Skeletal muscle cell (primary cell): ENCODE measurements at regions not wholly inside any gene's neighbourhood (a gene's known extent, or its start where the extent isn't known, plus 50 kb on each side); places are given as distances from the start of the nearest gene placed in this dataset.
"Not testable (repeated sequence)": the region's sequence is repeated elsewhere in the genome, so short reads cannot be mapped to it uniquely, and the experiment has no call there.

ENCODE experiments used
- DNase-seq: peaks from one replicate; pipeline ENCODE4 v3.0.0-alpha.2; 2010; ENCODE audit warnings: low read depth
- H3K4me3 ChIP-seq: 2 replicates; pipeline ENCODE4 v1.5.1; 2011; ENCODE audit warnings: low read depth, mild to moderate bottlenecking, control low read depth, low read length, moderate library complexity

DNA sequence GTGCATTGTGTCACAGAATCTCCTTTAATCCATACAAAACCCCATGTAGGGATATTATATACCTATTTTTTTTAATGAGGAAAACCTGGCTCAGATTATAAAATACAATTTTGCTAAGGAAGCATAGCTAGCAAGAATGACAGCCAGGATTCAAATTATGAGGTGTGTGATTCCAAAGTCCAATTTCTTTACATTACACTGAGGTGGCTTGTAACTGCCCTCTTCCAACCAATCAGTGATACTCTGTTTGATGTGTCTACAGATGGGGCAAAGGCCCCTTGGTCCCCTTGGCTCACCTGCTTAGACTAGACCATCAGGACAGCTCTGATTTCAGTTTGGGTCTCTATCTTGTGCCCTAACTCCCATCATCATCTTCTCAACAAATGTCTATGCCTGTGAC lies 120.3 kb upstream of the ADAMTS9 start:
- no peak for DNase-seq
- H3K4me3 ChIP-seq: no peak overlapping the region

DNA sequence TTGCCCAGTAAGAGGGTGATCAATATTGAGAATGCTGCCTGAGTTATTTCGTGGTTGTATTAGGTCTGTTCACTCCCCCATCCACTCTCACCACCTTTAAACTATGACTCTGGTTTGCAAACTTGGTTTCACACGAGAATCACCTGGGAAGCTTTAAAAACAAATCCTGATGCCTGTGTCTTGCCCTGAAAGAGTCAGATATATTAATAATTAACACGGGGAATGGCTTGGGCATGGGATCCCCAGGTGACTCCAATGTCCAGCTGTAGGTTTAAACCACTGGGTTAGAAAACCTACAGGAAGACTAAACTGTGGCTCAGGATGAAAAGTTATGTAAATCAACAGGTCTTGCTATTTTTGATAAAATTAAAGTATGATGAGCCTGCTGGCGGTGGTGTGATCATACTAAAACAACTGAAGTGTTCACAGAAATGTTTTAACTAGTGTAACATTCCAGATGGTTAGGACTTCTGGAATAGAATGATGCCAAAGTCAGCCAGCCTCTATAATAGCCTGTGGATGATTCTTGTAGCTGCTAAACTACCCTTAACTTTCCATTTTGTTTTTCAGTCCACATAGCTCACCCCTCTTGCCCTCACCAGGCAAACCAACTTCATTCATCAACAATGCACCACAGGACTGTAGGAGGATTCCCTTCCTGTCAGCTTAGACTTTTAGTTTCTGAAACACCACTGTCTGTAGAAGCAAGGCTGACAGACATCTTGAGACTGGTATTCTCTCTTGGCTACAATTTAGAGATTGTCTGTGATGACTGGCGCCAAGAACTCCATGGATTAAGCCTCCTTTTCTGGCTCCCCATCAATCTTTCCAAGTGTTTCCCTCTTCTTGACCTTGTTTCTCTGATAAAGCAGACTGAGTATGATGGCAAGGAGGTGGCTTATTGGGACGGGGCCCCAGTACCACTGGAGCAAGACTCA lies 119.1 kb upstream of the ADAMTS9 start:
- H3K4me3 ChIP-seq: no peak overlapping the region
- DNase-seq: no peak

- no peak for DNase-seq
Observed at GRCh38 chr3:64805978-64806377, 118.2 kb upstream of the ADAMTS9 start.

GRCh38 chr3:64805248-64805647 lies 117.4 kb upstream of the ADAMTS9 start:
- no peak for DNase-seq
- H3K4me3 ChIP-seq: no peak overlapping the region

More at GRCh38 chr3:64805978-64806377, 118.2 kb upstream of the ADAMTS9 start:
- H3K4me3 ChIP-seq: no peak overlapping the region

DNA sequence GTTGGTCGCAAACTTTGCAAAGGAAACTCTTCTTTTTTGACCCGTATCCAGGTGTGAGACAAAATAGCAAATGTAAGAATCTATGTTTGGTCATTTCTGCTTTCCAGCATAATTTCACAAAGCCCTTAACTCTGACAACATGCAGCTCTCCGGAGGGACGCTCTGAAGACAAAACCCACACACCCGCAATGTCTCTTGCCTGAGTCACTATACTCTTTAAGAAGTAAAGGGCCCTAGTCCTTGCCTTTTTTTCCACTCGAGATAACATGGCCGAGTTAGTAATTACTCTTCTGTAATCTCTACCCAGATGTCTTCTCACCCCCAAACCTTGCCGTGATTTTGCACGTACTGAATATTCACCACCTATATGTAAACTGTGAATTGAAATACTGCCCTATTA lies 115.7 kb upstream of the ADAMTS9 start:
- no peak for DNase-seq
- H3K4me3 ChIP-seq: no peak overlapping the region

DNA sequence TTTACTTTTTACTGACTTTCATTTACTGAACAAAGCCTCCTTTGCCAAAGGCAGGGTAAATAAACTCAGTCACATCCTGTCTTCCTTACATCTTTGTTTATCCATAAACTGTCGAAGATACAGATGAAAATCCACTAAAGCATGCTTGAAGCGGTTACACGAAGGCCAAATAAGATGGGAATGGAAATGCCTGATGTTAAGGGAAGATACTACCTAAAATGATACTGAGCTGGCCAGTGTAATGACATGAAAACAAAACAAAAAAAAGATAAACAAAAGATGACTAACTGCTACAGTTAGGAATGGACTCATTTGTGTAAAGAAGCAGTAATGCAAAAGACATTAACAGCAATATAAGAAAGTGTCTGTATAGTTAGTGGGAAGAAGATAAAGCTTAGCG lies 114.7 kb upstream of the ADAMTS9 start:
- DNase-seq: no peak
- H3K4me3 ChIP-seq: no peak overlapping the region

DNA sequence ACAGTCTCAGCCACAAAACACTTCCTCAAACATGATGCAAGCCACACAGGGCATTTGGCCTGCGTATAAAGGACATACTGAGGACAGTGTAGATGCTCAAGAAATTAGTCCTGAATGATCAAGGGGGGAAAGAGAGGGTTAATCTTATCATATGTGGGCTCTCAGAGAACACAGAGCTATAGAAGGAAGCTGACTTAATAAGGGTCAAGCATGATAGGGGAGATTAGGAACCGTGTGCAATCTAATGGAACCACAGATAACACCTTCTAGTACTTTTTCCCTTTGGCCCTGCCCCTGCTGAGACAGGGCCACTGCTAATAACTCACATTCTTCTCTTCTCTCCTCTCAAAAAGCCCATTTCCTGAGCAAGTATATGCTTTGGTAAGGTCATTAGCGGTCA lies 114.1 kb upstream of the ADAMTS9 start:
- H3K4me3 ChIP-seq: no peak overlapping the region
- no peak for DNase-seq

DNA sequence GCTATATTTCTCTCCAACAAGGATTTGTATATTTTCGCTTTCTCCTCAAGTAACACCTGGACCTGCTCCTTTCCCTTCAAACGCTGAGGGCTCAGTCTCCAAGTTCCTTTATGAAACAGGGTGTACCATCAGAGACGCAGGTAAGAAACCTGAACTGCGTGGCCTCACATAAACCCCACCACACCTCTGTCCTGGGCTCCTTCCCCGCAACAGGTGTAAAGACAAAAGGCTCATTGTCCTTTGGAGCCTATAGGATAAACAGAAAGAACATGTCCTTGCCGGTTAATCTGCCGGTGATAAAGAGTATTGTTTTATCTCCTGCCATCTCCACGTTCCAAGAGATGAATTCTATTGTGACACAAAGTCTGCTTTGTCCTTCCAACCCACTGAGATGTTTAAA lies 111.8 kb upstream of the ADAMTS9 start:
- no peak for DNase-seq
- no peak overlapping the region for H3K4me3 ChIP-seq

DNA sequence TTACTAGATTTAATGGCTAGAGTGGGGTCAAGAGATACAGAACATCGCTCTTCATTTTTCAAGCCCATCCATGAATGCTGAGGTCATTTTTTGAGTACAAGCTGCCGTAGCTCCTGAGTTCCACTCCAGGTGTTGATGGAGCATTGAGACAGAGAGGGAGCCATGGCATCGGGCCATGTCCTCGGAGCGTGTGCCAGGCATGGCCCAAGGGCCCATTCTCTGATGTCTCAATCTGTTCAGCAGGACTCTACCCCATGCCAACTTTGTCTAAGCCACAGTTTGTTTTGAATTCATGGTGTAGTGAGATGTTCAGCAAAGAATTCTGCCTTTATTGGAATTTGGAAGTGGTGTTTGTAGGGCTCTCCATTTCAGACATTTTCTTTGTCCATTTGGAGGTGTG lies 110.5 kb upstream of the ADAMTS9 start:
- H3K4me3 ChIP-seq: no peak overlapping the region
- no peak for DNase-seq

DNA sequence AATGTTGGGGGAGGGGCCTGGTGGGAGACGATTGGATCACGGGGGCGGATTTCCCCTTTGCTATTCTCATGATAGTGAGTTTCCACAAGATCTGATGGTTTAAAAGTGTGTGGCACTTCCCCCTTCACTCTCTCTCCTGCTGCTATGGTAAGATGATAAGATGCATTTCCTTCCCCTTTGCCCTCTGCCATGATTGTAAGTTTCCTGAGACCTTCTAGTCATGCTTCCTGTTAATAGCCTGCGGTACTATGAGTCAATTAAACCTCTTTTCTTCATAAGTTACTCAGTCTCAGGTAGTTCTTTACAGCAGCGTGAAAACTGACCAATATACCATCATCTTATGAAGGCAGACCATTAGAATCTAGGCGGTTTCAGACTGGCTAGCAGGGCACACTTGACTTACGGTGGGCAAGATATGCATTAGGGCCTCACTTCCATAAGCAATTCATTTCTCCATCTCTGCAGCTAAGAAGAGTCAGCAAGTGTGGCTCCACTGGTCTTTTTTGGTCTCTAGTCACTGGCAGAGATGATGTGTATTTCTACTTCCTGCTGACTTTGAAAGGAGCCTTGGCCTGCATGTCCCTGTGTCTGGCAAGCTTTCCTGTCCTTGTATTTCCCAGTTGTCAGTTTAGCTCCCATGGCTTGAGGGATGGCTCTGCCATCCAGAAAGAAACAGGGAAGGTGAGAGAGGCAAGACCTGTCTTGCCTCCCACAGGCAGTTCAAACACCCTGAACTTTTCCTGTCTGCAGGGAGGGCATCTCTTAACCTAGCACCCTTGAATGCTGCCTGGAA lies 109.0 kb upstream of the ADAMTS9 start:
- no peak for DNase-seq
- no peak overlapping the region for H3K4me3 ChIP-seq

GRCh38 chr3:64792445-64792844 lies 104.6 kb upstream of the ADAMTS9 start:
- H3K4me3 ChIP-seq: no peak overlapping the region
- no peak for DNase-seq

- no peak overlapping the region for H3K4me3 ChIP-seq
- no peak for DNase-seq
Observed at GRCh38 chr3:64789111-64789510, 101.3 kb upstream of the ADAMTS9 start.

- no peak overlapping the region for H3K4me3 ChIP-seq
- DNase-seq: no peak
Observed at GRCh38 chr3:64783200-64783599, 95.4 kb upstream of the ADAMTS9 start.

GRCh38 chr3:64780923-64781322 lies 93.1 kb upstream of the ADAMTS9 start:
- not testable (repeated sequence) for H3K4me3 ChIP-seq, DNase-seq

DNA sequence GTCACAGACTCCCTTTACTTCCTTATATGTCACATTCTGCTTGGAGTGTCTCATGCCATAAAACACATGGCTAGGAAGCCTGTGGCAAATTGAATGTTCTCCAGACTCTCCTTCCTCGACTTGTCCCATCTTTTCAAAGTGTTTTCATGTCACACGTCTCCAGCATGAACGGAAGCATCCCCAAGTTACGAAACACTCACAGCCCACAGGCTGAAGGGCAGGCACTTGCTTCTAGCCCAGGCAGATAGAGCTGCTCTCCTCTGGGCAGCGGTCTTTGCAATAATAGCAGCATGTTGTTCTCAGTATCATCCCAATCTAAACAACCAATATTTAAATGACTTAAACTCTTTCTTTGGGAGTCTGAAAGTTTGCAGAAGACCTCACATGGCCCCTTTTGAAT lies 85.3 kb upstream of the ADAMTS9 start:
- H3K4me3 ChIP-seq: no peak overlapping the region
- DNase-seq: no peak

GRCh38 chr3:64766440-64766839 lies 78.6 kb upstream of the ADAMTS9 start:
- DNase-seq: no peak
- H3K4me3 ChIP-seq: no peak overlapping the region

DNA sequence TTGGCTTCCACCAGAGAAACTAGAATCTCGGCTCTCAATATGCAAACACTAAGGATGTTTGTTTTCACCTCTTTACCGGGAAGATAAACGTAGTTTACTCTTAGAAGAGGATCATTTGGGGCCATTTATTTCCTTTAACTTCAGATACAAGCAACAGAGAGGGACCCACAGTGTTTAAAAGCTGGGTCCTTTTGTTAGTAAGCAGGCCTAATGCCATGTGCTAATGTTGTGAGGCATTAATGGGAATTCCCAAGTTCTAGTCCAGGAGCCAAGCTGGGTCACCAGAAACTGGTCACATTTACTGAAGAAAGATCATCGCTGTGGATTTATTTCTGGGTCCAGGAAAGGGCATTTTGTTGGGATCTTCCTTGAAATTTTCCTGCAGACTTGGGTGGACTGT lies 78.1 kb upstream of the ADAMTS9 start:
- DNase-seq: no peak
- no peak overlapping the region for H3K4me3 ChIP-seq

- no peak for DNase-seq
- H3K4me3 ChIP-seq: no peak overlapping the region
Observed at GRCh38 chr3:64764386-64764929, 76.7 kb upstream of the ADAMTS9 start.

DNA sequence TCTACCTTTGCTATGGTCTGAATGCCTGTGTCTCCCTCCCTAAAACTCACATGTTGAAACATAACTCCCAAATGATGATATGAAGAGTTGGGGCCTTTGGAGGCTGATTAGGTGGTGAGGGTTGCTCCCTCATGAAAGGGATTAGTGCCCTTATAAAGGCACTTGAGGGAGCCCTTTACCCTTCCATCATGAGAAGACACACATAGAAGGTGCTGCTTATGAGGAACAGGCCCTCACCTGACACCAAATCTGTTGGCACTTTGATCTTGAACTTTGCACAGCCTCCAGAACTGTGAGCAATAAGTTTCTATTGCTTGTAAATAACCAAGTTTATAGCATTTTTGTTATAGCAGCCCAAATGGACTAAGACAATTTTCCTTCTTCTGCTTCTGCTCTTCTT lies 76.2 kb upstream of the ADAMTS9 start:
- DNase-seq: no peak
- no peak overlapping the region for H3K4me3 ChIP-seq

DNA sequence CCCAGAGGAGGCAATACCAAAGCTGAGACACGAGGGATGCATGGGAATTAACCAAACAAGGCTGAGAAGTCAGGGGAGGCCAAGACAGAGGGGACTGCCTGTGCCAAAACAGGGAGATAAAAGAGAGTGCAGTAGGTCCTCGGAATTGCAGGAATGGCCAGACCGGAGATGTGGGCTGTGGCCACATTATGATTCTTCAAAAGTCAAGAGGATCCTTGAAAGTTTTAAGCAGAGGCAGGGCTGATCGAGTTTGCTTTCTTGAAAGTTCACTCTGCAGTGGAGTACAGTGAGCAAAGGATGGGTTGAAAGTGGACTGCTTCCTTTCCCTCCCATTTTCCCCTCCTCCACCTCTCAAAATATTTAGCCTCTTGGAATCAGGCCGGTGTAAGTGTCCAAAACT lies 73.9 kb upstream of the ADAMTS9 start:
- no peak for DNase-seq
- H3K4me3 ChIP-seq: no peak overlapping the region
